ENCODE measurements at regions not wholly inside any gene's neighbourhood (a gene's known extent, or its start where the extent isn't known, plus 50 kb on each side); places are given as distances from the start of the nearest gene placed in this dataset.

- DNase-seq: no peak
Measured at GRCh38 chr2:193627187-193627926, 1432.6 kb upstream of the TMEFF2 start.

GRCh38 chr2:193608451-193608850, 1413.7 kb upstream of the TMEFF2 start:
- no peak for DNase-seq

GRCh38 chr2:193590831-193591230, 1396.1 kb upstream of the TMEFF2 start:
- DNase-seq: no peak

GRCh38 chr2:193584522-193584938, 1389.8 kb upstream of the TMEFF2 start:
- peak; percentile 21 to 44 for DNase-seq

- no peak for DNase-seq
Measured at GRCh38 chr2:193583638-193584400, 1389.1 kb upstream of the TMEFF2 start.

GRCh38 chr2:193581807-193582206, 1387.1 kb upstream of the TMEFF2 start:
- no peak for DNase-seq

GRCh38 chr2:193580176-193580950, 1385.6 kb upstream of the TMEFF2 start:
- no peak for DNase-seq

GRCh38 chr2:193566886-193567285, 1372.2 kb upstream of the TMEFF2 start:
- DNase-seq: no peak

- no peak for DNase-seq
Measured at GRCh38 chr2:193566276-193566675, 1371.5 kb upstream of the TMEFF2 start.

- no peak for DNase-seq
Measured at GRCh38 chr2:193562031-193562430, 1367.3 kb upstream of the TMEFF2 start.

- no peak for DNase-seq
Measured at GRCh38 chr2:193561054-193561453, 1366.3 kb upstream of the TMEFF2 start.

- DNase-seq: no peak
Measured at GRCh38 chr2:193556766-193557470, 1362.2 kb upstream of the TMEFF2 start.

GRCh38 chr2:193549661-193550060, 1354.9 kb upstream of the TMEFF2 start:
- no peak for DNase-seq

GRCh38 chr2:193542762-193543161, 1348.0 kb upstream of the TMEFF2 start:
- DNase-seq: no peak

- DNase-seq: no peak
Measured at GRCh38 chr2:193539188-193539587, 1344.5 kb upstream of the TMEFF2 start.

GRCh38 chr2:193538061-193538460, 1343.3 kb upstream of the TMEFF2 start:
- DNase-seq: no peak

- DNase-seq: no peak
Measured at GRCh38 chr2:193537531-193537930, 1342.8 kb upstream of the TMEFF2 start.

- no peak for DNase-seq
Measured at GRCh38 chr2:193528458-193528857, 1333.7 kb upstream of the TMEFF2 start.

- no peak for DNase-seq
Measured at GRCh38 chr2:193527146-193527545, 1332.4 kb upstream of the TMEFF2 start.

- no peak for DNase-seq
Measured at GRCh38 chr2:193523662-193524061, 1328.9 kb upstream of the TMEFF2 start.

GRCh38 chr2:193521523-193521922, 1326.8 kb upstream of the TMEFF2 start:
- DNase-seq: no peak

GRCh38 chr2:193520709-193521458, 1326.2 kb upstream of the TMEFF2 start:
- no peak for DNase-seq

All from inflammatory macrophage (primary cell).